T-helper 1 cell treated with Interleukin-12 subunit alpha and Interleukin-12 subunit beta and Interleukin-4 antibody, amounts not matched to agents 30 μg/mL and 1 μg/mL, for 36 hours (primary cell): ENCODE measurements at regions not wholly inside any gene's neighbourhood (a gene's known extent, or its start where the extent isn't known, plus 50 kb on each side); places are given as distances from the start of the nearest gene placed in this dataset.

Experiments
- H3K27ac Mint-ChIP-seq: one replicate; pipeline ENCODE4 v1.8.0; 2021; ENCODE audit warnings: mild to moderate bottlenecking, mixed read lengths
- H3K27me3 Mint-ChIP-seq: one replicate; pipeline ENCODE4 v1.8.0; 2021; ENCODE audit warnings: low read depth, mixed read lengths
- H3K36me3 Mint-ChIP-seq: one replicate; pipeline ENCODE4 v1.8.0; 2021; ENCODE audit warnings: low read depth, mixed read lengths
- H3K4me1 Mint-ChIP-seq: one replicate; pipeline ENCODE4 v1.8.0; 2021; ENCODE audit warnings: low read depth, mixed read lengths
- H3K4me3 Mint-ChIP-seq: one replicate; pipeline ENCODE4 v1.8.0; 2021; ENCODE audit warnings: mild to moderate bottlenecking, moderate library complexity, mixed read lengths
- H3K9me3 Mint-ChIP-seq: one replicate; pipeline ENCODE4 v1.8.0; 2021; ENCODE audit warnings: mixed read lengths

DNA sequence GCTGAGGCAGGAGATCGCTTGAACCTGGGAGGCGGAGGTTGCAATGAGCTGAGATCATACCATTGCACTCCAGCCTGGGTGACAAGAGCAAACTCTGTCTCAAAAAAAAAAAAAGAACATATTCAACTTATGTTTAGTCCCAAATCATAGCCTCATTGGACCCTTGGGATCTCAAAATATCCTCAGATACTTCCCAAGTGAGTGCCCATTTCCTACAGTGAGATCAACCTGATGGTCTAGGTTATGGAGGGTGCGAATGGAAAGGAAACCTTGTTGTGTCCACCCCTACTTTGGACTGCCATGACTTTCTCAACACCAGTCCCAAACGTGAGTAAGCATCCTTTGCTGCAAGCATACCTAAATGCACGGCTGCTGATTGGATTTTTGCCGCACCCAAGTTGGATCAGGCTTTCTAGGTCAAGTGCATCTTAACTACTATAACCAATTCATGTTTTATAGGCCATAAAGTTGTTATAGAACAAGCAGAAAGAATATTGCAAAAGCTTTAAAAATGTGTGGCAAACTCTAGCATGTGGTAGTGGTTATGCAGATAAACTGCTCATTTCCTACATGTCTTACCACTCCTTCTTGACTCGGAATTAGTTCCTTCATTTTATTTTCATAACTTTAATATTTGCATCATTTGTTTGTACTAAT, 131.2 kb downstream of the PLEKHG1 start:
- Mint-ChIP-seq H3K36me3 (no peaks in the 10 kb centered on the region), H3K4me1 (no peaks in the 10 kb centered on the region), H3K27me3 (no peaks in the 10 kb centered on the region), H3K27ac (no peak overlapping the region), H3K9me3 (no peaks in the 10 kb centered on the region), H3K4me3 (no peak overlapping the region)

DNA sequence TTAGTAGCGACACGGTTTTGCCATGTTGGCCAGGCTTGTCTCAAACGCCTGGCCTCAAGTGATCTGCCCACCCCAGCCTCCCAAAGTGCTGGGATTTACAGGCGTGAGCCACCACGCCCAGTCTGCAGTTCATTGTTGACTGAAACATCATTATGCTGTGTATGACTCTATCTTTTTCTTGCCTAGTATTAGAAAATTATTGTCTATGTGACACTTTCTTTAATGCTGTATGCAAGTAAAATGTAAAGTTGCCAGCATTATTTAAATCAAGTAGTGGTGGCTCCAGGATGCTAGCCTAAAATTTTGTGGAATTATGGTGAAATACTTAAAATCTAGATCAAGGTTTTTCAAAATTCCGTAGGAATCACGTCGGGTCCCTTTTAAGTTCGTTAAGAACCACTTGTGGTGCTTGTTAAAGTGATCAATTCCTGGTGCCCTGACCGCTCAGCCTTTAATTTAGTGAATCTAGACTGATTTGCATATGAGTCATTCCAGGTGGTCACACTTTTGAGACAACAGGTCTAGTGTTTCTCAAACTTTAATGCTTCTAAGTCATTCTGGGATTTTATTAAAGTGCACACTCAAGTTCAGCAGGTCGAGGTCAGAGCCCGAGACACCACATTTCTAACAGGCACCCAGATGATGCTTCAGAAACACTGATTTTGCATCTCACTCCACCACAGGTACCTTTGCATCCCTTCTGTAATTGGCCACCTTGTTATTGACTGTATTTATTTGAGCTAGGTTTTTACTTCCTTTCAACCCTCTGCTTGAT, 132.6 kb upstream of the MTHFD1L start:
- no peaks in the 10 kb centered on the region for H3K36me3 Mint-ChIP-seq

DNA sequence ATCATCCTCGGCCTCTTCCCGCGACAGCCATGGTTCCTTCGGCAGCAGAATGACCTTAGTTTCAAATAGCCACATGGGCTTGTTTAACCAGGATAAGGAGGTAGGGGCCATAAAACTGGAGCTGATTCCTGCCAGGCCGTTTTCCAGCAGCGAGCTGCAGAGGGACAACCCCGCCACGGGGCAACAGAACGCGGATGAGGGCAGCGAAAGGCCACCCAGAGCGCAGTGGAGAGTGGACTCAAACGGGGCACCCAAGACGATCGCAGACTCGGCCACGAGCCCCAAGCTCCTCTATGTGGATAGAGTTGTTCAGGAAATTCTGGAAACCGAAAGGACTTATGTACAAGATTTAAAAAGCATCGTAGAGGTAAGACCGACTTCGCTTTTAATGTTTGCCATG, 131.8 kb upstream of the MTHFD1L start:
- H3K4me3 Mint-ChIP-seq = no peak overlapping the region
- H3K4me1 Mint-ChIP-seq = no peaks in the 10 kb centered on the region
- no peaks in the 10 kb centered on the region for H3K36me3 Mint-ChIP-seq
- no peaks in the 10 kb centered on the region for H3K27me3 Mint-ChIP-seq
- no peaks in the 10 kb centered on the region for H3K9me3 Mint-ChIP-seq
- no peak overlapping the region for H3K27ac Mint-ChIP-seq

More for the DNA sequence above, 132.6 kb upstream of the MTHFD1L start:
- Mint-ChIP-seq H3K4me3 (no peak overlapping the region), H3K27ac (no peak overlapping the region), H3K9me3 (no peaks in the 10 kb centered on the region), H3K4me1 (no peaks in the 10 kb centered on the region), H3K27me3 (no peaks in the 10 kb centered on the region)

DNA sequence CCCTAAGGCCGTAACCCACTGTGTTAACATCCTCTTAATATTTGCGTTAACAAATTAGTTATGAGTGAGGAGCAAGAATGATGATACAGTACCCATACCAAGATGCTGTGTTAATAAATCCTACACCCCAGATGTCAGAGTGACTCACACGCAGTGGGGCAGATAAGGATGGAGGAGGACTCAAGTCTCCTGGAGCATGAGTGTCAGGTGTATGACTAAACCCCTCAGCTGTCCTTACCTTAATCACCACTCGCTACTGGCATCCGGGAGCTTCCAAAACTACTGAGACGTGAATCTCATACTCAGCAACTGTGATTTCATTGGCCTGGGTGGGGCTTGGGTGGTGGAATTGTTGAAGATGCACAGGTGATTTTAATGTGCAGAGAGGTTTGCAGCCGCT, 131.3 kb upstream of the MTHFD1L start:
- no peaks in the 10 kb centered on the region for H3K36me3 Mint-ChIP-seq
- no peaks in the 10 kb centered on the region for H3K27me3 Mint-ChIP-seq
- H3K9me3 Mint-ChIP-seq = no peaks in the 10 kb centered on the region
- H3K4me3 Mint-ChIP-seq = no peak overlapping the region
- no peak overlapping the region for H3K27ac Mint-ChIP-seq
- H3K4me1 Mint-ChIP-seq = no peaks in the 10 kb centered on the region

DNA sequence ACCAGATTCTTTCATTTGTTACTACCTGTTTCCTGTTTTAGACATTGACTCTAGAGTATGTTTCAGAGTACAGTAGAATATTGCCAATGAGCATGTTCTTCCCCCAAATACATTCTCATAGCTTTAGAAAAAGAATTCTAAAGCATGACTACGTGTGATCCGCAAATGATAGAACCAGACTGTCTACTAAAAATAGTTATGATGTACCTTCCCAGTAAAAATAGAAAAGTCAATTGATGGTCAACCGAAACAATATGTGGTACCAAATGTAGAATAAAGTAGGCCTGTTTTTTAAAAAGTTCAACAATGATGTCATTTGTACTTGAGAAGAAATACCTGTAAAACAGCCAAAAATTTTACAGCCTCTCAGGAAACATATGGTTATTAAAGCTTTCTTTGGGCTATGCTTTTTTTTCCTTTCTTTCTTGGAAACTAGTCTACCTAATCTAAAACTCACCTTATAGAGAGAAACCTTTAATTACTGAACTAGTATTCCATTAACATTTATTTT, 130.1 kb upstream of the MTHFD1L start:
- no peaks in the 10 kb centered on the region for H3K4me1 Mint-ChIP-seq
- H3K27ac Mint-ChIP-seq = no peak overlapping the region
- H3K36me3 Mint-ChIP-seq = no peaks in the 10 kb centered on the region
- H3K4me3 Mint-ChIP-seq = no peak overlapping the region
- no peaks in the 10 kb centered on the region for H3K9me3 Mint-ChIP-seq
- H3K27me3 Mint-ChIP-seq = peaks cover 8% of the 10 kb centered on the region

DNA sequence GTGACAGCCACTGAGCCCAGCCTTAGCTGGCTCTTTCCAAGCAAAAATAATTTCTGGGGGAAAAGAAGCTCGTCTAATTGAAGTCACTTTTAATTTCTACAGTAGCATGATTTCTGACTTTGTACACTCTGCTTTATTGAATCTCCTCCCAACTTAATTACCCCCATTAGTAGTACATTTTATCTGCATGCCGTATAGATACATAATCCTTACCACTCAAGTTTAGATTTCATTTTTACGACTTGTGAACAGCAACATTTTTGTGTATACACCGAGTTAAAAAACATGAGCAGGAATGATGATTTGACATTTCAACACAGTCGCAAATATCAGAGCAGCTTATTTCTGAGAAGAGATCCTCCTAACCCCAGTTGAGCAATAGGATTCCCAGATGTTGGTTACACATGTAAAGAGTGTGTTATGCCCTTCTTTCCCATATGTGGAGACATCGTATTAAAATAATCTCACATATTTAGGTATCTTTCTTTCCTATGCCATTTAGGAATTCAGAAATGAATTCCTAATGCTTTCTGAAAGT, 127.3 kb upstream of the MTHFD1L start:
- H3K9me3 Mint-ChIP-seq = no peaks in the 10 kb centered on the region
- H3K4me1 Mint-ChIP-seq = no peaks in the 10 kb centered on the region
- H3K27ac Mint-ChIP-seq = no peak overlapping the region
- H3K36me3 Mint-ChIP-seq = no peaks in the 10 kb centered on the region
- H3K4me3 Mint-ChIP-seq = no peak overlapping the region
- peaks cover 8% of the 10 kb centered on the region for H3K27me3 Mint-ChIP-seq

DNA sequence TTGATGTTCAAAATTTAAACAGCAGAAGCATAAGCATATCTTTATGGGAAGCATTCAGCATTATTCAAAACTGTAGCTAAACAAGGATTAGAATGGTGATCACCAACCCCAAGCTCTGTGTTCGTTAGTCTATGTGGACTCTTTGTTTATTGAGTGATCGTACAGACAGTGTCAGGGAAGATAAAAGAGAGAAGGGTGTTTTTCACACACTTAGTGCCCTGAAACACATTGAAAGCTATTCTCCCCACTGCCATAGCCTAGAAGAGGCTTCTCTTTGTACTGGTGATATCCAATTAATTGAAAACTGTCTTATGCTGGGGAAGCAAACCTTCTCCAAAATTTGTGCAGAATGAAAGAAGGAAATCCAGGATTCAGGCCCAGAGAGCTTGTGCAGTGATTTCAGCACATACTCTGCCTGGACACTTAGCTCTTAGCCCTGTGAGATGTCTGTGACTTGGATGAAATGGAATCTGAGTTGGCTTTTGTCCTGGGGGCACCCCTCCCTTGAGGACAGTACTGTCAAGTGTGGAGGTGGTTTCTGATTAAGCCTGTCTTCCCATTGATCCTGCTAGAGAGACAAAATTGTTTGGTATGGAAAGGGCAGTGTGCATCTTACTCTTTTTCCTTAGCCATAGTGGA, 125.7 kb upstream of the MTHFD1L start:
- Mint-ChIP-seq H3K36me3 (no peaks in the 10 kb centered on the region), H3K9me3 (no peaks in the 10 kb centered on the region), H3K27ac (no peak overlapping the region), H3K4me3 (no peak overlapping the region), H3K4me1 (no peaks in the 10 kb centered on the region), H3K27me3 (peaks cover 8% of the 10 kb centered on the region)

DNA sequence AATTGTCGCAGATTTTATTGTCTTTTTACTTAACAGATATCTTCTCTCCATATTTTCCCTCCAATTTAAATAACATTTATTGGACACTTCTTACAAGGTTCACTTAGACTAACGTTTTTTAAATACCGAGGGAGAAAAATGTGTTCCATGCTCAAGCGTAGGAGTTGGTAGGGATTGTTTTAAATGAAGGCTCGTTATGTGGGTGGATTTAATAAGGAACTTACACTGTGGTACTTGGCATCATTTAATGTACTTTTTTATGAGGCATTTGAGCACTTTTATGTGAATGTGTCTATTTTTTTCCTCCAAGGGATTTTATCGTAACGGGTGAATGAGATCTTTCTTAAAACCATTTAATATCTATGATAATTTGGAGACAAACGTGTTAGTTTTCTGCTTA, 125.0 kb upstream of the MTHFD1L start:
- H3K36me3 Mint-ChIP-seq = no peaks in the 10 kb centered on the region
- no peak overlapping the region for H3K4me3 Mint-ChIP-seq
- no peaks in the 10 kb centered on the region for H3K4me1 Mint-ChIP-seq
- H3K27ac Mint-ChIP-seq = no peak overlapping the region
- H3K27me3 Mint-ChIP-seq = peaks cover 8% of the 10 kb centered on the region
- H3K9me3 Mint-ChIP-seq = no peaks in the 10 kb centered on the region

DNA sequence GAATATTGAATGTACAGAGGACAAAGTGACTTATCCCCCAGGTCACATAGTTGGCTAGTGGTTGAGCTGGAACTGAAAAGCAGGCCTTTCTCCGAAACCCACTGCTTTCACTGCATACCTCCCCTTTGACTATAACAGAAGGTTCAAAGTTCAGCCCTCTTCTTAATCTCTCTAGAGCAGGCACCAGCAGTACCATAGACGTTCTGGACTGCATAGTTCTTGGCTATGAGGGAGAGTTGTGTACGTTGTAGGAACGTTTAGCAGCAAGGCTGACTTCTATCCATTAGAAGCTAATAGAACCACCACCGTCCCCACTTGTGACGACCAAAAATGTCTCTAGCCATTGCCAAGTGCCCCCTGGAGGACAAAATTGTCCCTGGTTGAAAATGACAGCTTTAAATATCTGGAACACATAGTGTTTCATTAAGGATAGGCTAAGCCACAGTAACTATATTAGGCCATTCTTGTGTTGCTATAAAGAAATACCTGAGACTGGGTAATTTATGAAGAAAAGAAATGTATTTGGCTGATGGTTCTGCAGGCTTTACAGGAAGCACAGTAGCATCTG, 123.8 kb upstream of the MTHFD1L start:
- Mint-ChIP-seq H3K4me3 (no peak overlapping the region), H3K36me3 (no peaks in the 10 kb centered on the region), H3K9me3 (no peaks in the 10 kb centered on the region), H3K27ac (no peak overlapping the region), H3K4me1 (no peaks in the 10 kb centered on the region), H3K27me3 (peaks cover 11% of the 10 kb centered on the region)

DNA sequence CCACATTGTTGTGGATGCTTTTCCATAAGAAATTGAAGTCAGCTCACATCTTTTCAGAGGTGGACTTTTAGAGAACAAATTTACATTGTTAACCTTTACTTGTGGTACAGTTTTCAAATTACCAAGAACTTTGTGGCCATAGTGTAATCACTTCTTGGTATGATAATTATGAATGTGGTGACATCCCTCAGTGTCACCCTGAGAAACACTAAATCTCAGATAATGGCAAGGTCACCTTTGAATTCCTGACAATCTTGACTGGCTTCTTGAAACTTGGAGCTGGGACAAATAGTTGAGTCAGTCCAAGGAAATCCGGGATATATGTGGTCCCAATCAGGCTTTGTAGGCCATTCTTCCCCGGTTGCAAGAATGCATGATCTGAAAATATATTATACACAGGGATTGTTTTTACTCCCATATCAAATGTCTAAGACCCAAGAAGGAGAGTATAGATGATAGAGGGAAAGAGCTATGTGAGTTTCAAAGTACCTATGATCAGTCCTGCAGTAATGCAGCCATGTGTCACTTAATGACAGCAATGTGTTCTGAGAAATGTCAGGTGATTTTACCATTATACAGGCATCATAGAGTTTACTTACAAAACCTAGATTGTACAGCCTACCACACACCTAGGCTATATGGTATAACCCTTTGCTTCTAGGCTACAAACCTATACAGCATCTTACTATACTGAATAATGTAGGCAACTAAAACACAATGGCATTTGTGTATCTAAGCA, 120.8 kb upstream of the MTHFD1L start:
- Mint-ChIP-seq H3K27me3 (peaks cover 9% of the 10 kb centered on the region), H3K36me3 (no peaks in the 10 kb centered on the region), H3K9me3 (no peaks in the 10 kb centered on the region), H3K27ac (no peak overlapping the region), H3K4me3 (no peak overlapping the region), H3K4me1 (no peaks in the 10 kb centered on the region)

DNA sequence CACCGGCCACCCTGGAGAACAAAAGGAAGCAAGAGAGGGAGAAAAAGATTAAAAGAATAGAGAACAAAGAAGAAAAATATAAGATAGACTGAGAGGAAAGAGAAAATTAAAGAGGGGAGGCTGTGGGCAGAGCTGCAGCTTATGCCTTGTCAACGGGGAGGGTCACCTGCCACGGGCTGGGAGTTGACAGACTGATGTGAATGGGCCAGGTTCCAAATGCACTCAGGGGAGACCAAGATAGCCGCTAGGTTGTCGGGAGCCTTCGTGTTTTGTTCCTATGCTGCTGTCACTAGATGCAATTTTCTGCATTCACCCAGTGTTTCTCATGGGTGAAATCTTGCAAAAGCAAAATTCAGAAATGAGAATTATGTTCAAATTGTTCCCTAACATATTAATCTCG, 119.6 kb upstream of the MTHFD1L start:
- Mint-ChIP-seq H3K27me3 (peaks cover 3% of the 10 kb centered on the region), H3K4me1 (no peaks in the 10 kb centered on the region), H3K4me3 (no peak overlapping the region), H3K27ac (no peak overlapping the region), H3K9me3 (no peaks in the 10 kb centered on the region), H3K36me3 (no peaks in the 10 kb centered on the region)

DNA sequence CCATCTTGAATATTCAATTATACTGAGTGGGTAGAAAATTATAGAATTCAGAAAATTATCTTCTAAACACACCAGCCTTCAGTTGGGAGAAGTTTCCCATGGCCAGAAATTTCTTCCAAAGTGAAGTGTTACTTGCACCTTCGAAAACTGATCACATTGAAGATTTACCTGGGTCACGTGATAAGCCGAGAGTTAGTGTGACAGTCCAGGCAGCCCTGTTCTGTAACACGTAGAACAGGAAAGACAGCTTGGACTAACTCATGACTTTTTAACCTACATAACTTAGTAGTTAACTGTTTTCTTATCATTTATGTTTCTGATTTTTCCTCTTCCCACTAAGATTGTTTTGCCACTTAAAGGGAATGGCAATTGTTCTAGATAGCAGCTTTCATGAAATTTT, 118.3 kb upstream of the MTHFD1L start:
- Mint-ChIP-seq H3K27me3 (peaks cover 3% of the 10 kb centered on the region), H3K27ac (no peak overlapping the region), H3K4me3 (no peak overlapping the region), H3K36me3 (no peaks in the 10 kb centered on the region), H3K9me3 (no peaks in the 10 kb centered on the region), H3K4me1 (no peaks in the 10 kb centered on the region)

DNA sequence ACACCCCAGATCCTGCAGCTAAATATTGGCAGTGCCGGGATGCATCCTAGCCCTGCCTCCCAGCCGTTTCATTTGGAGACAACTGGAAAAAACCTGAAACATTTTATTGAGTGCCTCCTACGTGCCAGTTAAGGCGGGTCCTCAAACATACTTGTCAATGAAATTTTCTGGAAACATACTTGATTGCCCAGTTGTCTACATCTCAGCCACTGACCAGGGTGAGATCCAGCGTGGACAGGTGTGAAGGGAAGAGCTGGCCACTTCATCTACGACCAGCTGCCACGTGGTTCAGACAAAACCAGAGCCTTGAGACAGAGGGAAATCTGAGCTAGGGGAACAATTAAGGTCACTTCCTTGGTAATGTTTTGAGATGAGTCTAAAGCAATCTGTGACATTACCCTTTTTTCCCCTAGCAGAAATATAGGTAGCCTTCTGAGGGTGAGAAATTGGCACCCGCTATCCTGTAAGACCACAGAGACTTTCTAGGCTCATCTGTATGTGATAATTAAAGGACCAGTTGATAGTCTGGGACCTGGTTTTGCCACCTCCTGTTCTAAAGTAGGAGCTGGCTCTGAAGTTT, 116.3 kb upstream of the MTHFD1L start:
- Mint-ChIP-seq H3K27ac (no peak overlapping the region), H3K27me3 (peaks cover 3% of the 10 kb centered on the region), H3K9me3 (no peaks in the 10 kb centered on the region), H3K4me3 (no peak overlapping the region), H3K36me3 (no peaks in the 10 kb centered on the region), H3K4me1 (no peaks in the 10 kb centered on the region)

DNA sequence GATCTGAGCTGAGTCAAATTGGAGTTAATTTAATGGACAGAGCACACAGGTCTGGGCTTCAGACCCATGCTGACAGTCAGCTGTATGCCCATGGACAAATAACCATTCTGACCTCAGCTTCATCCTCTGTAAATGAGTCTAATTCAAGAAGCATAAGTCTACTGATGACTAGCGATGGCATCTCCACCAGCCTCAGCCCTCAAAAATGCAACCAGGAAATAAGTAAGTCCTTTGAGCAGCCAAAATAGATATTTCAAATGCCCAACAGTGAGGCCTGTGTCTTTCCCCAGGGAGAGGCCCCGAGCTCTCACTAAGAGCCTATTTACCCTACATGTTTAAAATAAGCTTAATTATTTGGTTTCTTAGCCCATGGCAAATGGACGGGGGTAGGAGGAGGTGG, 114.2 kb upstream of the MTHFD1L start:
- Mint-ChIP-seq H3K4me3 (no peak overlapping the region), H3K9me3 (no peaks in the 10 kb centered on the region), H3K27ac (no peak overlapping the region), H3K27me3 (peaks cover 3% of the 10 kb centered on the region), H3K36me3 (no peaks in the 10 kb centered on the region), H3K4me1 (no peaks in the 10 kb centered on the region)
